ENCODE measurements at regions not wholly inside any gene's neighbourhood (a gene's known extent, or its start where the extent isn't known, plus 50 kb on each side); places are given as distances from the start of the nearest gene placed in this dataset.

GRCh38 chr5:169415371-169415770 is 114.4 kb upstream of the SLIT3 start:
- H3K4me3 Mint-ChIP-seq (ENCODE audit: unreplicated experiment) = no peak overlapping the region
- BruUV-seq (replicated peaks) = no TSS peak
- DNase-seq = no peak
- POLR2A ChIA-PET = no interaction called here
- H3K36me3 ChIP-seq (ENCODE audit: control insufficient read depth, insufficient read depth, low read length) = no peaks in the 10 kb centered on the region
- H3K4me1 ChIP-seq = no peaks in the 10 kb centered on the region
- no peaks in the 10 kb centered on the region for H3K9me3 Mint-ChIP-seq (ENCODE audit: unreplicated experiment)
- CTCF ChIA-PET = no interaction called here
- intact Hi-C loops (cut with micrococcal nuclease; ENCODE audit: unreplicated experiment) = no loop called here
- no peaks in the 10 kb centered on the region for H3K27me3 ChIP-seq (replicated peaks; ENCODE audit: control insufficient read depth, insufficient read depth, low read length)
- peaks cover 7% of the 10 kb centered on the region for H3K4me1 Mint-ChIP-seq (ENCODE audit: low read depth, unreplicated experiment)
- H3K27me3 Mint-ChIP-seq (ENCODE audit: insufficient read depth, unreplicated experiment) = no peaks in the 10 kb centered on the region
- no peak overlapping the region for H3K4me3 ChIP-seq (ENCODE audit: low read depth, low read length)
- no peak for TF ChIP-seq CTCF (IDR thresholded peaks at IDR 0.05; ENCODE audit: insufficient read depth in 1 of 2, low read depth in 1 of 2, low read length in 1 of 2, severe bottlenecking in 1 of 2, unreplicated experiment in 1 of 2)
- H3K9me3 ChIP-seq = no peaks in the 10 kb centered on the region
- no peaks in the 10 kb centered on the region for H3K36me3 Mint-ChIP-seq (ENCODE audit: insufficient read depth, unreplicated experiment)
- no peak overlapping the region for H3K27ac Mint-ChIP-seq (ENCODE audit: unreplicated experiment)

GRCh38 chr5:169413416-169413815 is 112.5 kb upstream of the SLIT3 start:
- no TSS peak for BruUV-seq (replicated peaks)
- H3K36me3 ChIP-seq (ENCODE audit: control insufficient read depth, insufficient read depth, low read length) = no peaks in the 10 kb centered on the region
- Mint-ChIP-seq H3K9me3 (ENCODE audit: unreplicated experiment) (no peaks in the 10 kb centered on the region), H3K36me3 (ENCODE audit: insufficient read depth, unreplicated experiment) (no peaks in the 10 kb centered on the region), H3K27me3 (ENCODE audit: insufficient read depth, unreplicated experiment) (no peaks in the 10 kb centered on the region), H3K27ac (ENCODE audit: unreplicated experiment) (no peak overlapping the region), H3K4me3 (ENCODE audit: unreplicated experiment) (no peak overlapping the region), H3K4me1 (ENCODE audit: low read depth, unreplicated experiment) (peaks cover 7% of the 10 kb centered on the region)
- DNase-seq = no peak
- H3K4me1 ChIP-seq = peaks cover 5% of the 10 kb centered on the region
- TF ChIP-seq CTCF (IDR thresholded peaks at IDR 0.05; ENCODE audit: insufficient read depth in 1 of 2, low read depth in 1 of 2, low read length in 1 of 2, severe bottlenecking in 1 of 2, unreplicated experiment in 1 of 2) = no peak
- ChIA-PET CTCF (no interaction called here), POLR2A (no interaction called here)
- no peaks in the 10 kb centered on the region for H3K9me3 ChIP-seq
- H3K4me3 ChIP-seq (ENCODE audit: low read depth, low read length) = no peak overlapping the region
- no peaks in the 10 kb centered on the region for H3K27me3 ChIP-seq (replicated peaks; ENCODE audit: control insufficient read depth, insufficient read depth, low read length)
- intact Hi-C loops (cut with micrococcal nuclease; ENCODE audit: unreplicated experiment) = no loop called here

GRCh38 chr5:169412831-169413230 is 111.9 kb upstream of the SLIT3 start:
- Histone ChIP-seq H3K4me3 (ENCODE audit: low read depth, low read length) (no peak overlapping the region), H3K36me3 (ENCODE audit: control insufficient read depth, insufficient read depth, low read length) (no peaks in the 10 kb centered on the region), H3K4me1 (peaks cover 10% of the 10 kb centered on the region), H3K9me3 (no peaks in the 10 kb centered on the region), H3K27me3 (replicated peaks; ENCODE audit: control insufficient read depth, insufficient read depth, low read length) (no peaks in the 10 kb centered on the region)
- Mint-ChIP-seq H3K4me1 (ENCODE audit: low read depth, unreplicated experiment) (peaks cover 7% of the 10 kb centered on the region), H3K36me3 (ENCODE audit: insufficient read depth, unreplicated experiment) (no peaks in the 10 kb centered on the region), H3K27ac (ENCODE audit: unreplicated experiment) (no peak overlapping the region), H3K27me3 (ENCODE audit: insufficient read depth, unreplicated experiment) (no peaks in the 10 kb centered on the region), H3K9me3 (ENCODE audit: unreplicated experiment) (no peaks in the 10 kb centered on the region), H3K4me3 (ENCODE audit: unreplicated experiment) (no peak overlapping the region)
- POLR2A ChIA-PET = no interaction called here
- TF ChIP-seq CTCF (IDR thresholded peaks at IDR 0.05; ENCODE audit: insufficient read depth in 1 of 2, low read depth in 1 of 2, low read length in 1 of 2, severe bottlenecking in 1 of 2, unreplicated experiment in 1 of 2) = no peak
- DNase-seq = no peak
- intact Hi-C loops (cut with micrococcal nuclease; ENCODE audit: unreplicated experiment) = no loop called here
- BruUV-seq (replicated peaks) = no TSS peak
- CTCF ChIA-PET = no interaction called here

Data from Caco-2 (cell line).